Skin epidermis (tissue), 12 donors: ENCODE measurements at regions not wholly inside any gene's neighbourhood (a gene's known extent, or its start where the extent isn't known, plus 50 kb on each side); places are given as distances from the start of the nearest gene placed in this dataset.
"Not testable (repeated sequence)": the region's sequence is repeated elsewhere in the genome, so short reads cannot be mapped to it uniquely, and the experiment has no call there.

Experiments used
- H3K27ac ChIP-seq, 21 experiments: fragments of 200-600 bp; sonication (generic) in 11 of 21; one replicate each; pipeline ENCODE4 v1.5.0; 2020; ENCODE audit warnings: mild to moderate bottlenecking in 3 of 21, inconsistent platforms in 2 of 21, moderate library complexity in 2 of 21
- H3K4me3 ChIP-seq, 7 experiments: fragments of 200-600 bp; sonication (generic) in 2 of 7; one replicate each; pipeline ENCODE4 v1.5.0; 2020; ENCODE audit warnings: inconsistent platforms in 2 of 7, mild to moderate bottlenecking in 2 of 7, moderate library complexity in 1 of 7

- no peak overlapping the region for H3K27ac ChIP-seq
- H3K4me3 ChIP-seq, result no peak overlapping the region
Observed at GRCh38 chr12:47415054-47415453, 290.8 kb downstream of the RPAP3 start.

DNA sequence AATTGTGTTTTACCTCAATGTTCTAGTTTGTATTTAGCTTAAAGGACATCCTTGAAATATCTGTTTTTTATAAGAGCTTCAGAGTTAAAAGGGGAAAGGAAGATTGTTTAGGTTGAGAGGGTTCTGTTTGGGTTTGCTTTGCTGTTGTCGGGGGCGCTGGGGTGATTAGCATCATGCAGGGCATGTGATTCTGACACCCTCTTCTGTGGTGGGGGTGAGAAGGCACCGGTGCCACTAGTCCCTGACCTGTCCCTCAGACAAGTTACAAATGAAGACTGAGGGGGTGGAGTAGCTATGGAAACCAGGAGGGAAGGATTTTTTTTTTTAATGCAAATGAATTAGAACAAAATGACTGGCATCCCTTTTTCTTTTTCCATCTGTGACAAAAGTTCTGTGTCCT is 291.3 kb downstream of the RPAP3 start:
- no peak overlapping the region for H3K27ac ChIP-seq
- H3K4me3 ChIP-seq, result no peak overlapping the region

DNA sequence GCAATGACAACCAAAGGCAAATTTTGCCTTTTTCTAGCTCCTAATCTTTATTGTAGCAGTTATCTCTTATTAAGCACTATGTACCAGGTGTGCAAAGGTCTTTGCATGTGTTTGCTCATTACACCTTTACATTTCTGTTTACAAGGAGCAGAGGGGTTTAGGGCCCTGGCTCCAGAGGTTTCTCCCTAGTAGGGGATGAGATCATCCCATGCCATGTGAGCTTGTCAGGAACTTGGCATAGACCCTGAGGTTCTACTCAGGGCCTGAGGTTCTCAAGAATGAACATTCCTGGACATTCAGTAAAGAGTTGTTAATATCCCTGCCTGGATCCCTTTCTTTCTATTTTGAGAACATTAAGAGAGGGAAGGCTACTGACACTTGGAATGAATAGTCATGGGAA is 292.0 kb downstream of the RPAP3 start:
- no peak overlapping the region for H3K4me3 ChIP-seq
- H3K27ac ChIP-seq, result no peak overlapping the region

DNA sequence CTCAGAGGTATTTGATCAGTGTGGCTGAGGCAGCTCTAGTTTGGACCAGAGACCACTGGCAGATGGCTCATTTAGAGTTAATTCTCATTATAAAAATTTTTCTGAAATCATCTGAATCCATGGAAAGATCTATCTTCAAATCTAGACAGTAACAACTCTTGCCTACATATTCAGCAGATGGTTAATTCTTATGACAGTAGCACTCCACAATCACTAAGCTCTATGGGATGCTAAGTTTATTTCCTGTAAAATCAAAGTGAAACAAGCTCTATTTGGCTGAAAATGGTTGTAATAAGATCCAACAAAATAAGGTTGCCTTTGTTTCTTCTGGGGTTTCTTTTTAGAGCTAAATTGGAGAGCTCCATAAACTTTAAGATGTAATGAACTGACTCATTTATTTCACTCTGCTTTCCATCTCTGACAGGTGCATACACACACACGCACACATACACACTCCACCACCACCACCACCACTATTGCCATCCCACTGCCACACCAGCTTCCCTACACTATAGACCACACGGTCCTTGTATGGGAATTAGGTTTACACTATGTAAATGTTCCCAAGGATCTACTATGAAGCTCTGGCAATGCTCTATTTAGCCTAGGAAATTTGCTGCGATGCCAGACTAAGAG is 293.1 kb downstream of the RPAP3 start:
- Histone ChIP-seq H3K4me3 (no peak overlapping the region), H3K27ac (no peak overlapping the region)

DNA sequence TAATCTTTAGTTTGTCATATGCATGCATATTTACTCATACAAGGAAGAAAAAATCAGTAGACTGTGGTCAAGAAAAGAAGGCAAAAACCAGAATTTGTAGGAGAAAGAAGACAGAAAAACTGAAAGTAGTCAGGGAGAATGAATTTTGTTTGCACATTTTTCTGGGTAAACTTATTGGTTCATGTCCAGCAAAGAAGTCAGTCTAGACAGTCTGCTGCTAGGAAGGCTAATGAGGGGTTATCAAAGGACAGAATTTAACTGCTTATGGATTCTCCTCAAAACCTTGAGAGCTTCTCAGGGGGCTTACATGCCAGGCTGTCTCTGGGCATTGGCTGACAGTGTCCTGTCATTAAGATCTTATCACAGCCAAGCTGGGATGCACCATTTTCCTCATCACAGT is 293.9 kb downstream of the RPAP3 start:
- Histone ChIP-seq H3K27ac (no peak overlapping the region), H3K4me3 (no peak overlapping the region)

DNA sequence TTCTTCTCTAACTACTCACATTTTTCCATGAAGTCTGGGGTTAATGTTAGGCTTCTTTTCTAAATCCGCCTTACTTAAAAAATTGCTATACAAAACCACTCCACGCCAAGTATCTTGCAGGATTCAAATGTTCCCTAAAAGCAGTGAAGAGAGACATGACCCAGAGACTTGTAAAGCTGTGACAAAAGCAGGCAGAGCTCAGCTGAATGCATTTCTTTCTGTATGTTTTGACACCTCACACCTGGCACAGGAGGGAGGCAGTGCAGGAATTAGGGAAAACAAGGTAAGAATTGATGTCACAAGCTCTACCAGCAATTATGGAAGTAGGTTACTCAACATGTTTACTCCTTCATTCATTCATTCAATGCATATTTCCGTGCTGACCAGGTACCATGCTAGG is 295.0 kb downstream of the RPAP3 start:
- Histone ChIP-seq H3K27ac (no peak overlapping the region), H3K4me3 (no peak overlapping the region)

DNA sequence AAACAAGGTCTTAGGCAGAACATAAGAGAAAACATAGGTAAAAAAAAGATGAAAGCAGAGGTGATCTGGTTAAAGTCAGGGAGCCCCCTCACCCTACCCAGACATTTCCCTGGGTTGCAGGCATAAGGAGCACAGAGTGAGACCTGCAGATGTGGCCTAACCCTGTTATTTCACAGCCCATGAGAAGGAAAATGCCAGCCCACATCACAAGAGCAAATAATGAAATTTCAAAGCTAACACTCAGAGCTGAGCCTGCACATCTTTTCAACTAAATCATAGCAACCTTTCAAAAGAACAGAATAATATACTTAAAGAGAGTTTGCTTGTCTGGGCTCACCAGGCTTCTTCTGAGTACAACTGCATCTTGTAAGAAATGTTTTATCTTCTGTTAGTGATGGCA is 295.4 kb downstream of the RPAP3 start:
- H3K27ac ChIP-seq, result no peak overlapping the region
- no peak overlapping the region for H3K4me3 ChIP-seq

DNA sequence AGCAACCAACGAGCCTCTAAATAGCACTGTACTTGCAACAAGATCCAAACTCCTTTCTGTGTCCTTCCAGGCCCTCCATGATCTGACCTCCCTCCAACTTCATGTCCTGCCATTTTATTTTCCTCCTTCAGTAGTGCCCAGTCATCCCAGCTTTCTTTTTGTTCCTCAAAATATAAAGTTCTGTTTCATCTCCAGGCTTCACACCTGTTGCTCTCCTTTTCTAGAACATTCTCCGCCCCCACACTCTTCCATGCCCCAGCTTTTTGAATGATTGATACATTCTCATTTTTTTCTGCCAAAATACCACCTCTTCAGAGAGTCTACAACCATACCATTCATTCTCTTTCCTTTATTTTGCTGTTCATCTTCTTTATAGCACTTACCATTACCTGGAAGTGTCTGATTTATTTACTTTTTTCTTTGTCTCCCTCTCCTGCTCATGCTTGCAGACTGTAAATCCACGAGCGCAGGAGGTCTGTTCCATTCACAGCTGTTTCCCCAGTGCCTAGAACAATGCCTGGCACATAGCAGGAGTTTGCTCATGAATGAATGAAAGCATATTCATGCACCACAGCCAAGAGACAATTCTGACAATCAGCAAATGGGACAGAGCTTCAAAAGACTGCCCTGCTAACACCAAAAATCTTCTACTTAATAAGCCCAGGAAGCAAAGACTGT is 296.4 kb downstream of the RPAP3 start:
- no peak overlapping the region for H3K27ac ChIP-seq
- no peak overlapping the region for H3K4me3 ChIP-seq

GRCh38 chr12:47408171-47408871 is 297.5 kb downstream of the RPAP3 start:
- Histone ChIP-seq H3K4me3 (no peak overlapping the region), H3K27ac (no peak overlapping the region)

DNA sequence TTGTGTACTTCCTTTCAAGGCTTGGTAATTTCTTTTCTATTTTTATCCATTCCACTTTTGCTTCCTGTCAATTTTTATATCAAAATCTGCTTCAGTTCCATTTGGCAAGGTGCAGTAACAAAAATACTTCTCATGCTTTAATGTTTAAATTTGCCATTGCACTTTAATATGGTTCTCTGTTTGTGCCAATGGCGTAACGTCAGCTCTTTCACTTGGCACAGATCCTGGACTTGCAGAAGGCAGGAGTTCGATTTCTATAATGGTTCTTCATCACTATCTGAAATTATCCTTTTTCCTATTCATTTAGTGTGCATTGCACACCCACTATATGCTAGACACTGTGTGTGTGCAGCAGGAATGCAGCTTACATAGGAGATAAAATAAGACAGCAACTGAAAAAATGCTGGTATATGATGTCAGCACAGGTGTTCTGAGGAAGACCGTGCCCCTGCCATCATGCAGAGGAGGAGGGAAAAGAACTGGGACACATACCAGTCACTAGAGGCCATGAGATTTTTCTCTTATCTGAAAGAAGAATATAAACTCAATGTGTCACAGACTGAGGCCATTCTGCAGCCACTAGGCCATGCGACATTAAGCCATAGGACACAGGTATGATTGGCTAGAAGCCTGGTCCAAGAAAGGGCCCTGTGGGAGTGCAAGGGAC is 298.2 kb downstream of the RPAP3 start:
- Histone ChIP-seq H3K4me3 (no peak overlapping the region), H3K27ac (no peak overlapping the region)

DNA sequence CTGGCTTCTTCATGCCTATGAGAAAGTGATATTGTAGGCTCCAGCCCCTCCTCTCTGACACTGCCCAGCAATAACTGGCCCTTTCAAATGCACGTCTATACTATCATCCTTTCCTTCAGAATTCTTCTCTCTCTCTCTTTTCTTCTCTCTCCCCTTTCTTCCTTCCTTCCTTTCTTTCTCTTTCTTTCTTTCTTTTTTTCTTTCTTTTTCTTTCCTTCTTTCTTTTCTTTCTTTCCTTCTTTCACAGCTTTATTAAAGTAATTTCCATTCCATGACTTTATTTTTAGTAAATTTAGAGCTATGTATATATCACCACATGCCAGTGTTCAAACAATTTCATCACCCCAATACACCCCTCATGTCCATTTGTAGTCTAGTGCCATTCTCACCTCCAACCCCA is 302.1 kb downstream of the RPAP3 start:
- no peak overlapping the region for H3K27ac ChIP-seq
- H3K4me3 ChIP-seq, result no peak overlapping the region

GRCh38 chr12:47401196-47401595 is 304.6 kb downstream of the RPAP3 start:
- H3K4me3 ChIP-seq, H3K27ac ChIP-seq: not testable (repeated sequence)

DNA sequence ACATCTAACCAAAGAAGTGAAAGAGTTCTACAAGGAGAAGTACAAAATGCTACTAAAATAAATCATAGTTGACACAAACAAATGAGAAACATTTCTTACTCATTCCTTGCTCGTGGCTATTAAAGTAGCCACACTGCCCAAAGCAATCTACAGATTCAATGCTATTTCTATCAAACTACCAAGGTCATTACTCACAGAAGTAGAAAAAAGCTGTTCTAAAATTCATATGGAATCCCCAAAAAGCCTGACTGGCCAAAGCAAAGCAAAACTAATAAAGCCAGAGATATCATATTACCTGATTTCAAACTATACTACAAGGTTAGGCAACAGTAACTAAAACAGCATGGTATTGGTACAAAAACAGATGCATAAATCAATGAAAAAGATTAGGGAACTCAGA is 305.6 kb downstream of the RPAP3 start:
- H3K27ac ChIP-seq, result no peak overlapping the region
- no peak overlapping the region for H3K4me3 ChIP-seq

DNA sequence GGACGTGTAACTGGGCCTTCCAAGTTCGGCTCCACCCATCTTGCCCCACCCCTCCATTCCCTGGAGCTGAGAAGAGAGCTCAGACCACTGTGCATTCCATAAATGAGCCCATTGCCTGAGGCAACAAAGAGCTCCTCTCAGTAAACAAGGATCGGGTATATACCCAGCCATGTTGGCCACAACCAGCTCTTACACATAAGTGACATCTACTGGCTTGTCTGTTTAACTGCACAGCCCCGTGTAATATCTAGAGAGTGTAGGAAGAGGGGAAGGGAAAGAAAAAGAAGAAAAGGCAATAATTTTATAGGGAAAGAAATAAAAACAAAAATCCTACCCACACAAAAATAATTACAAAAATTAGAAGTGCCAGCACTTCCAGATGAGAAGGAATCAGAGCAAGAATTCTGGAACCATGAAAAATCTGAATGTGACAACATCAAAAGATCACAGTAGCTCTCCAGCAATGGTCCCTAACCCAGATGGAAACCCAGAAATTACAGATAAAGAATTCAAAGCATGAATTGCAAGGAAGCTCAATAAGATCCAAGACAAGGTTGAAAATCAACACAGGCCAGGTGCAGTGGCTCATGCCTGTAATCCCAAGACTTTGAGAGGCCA is 308.1 kb downstream of the RPAP3 start:
- Histone ChIP-seq H3K27ac (peak overlapping the region in 6 of 21 experiments; percentile 34 to 72 (median 60)), H3K4me3 (no peak overlapping the region)

DNA sequence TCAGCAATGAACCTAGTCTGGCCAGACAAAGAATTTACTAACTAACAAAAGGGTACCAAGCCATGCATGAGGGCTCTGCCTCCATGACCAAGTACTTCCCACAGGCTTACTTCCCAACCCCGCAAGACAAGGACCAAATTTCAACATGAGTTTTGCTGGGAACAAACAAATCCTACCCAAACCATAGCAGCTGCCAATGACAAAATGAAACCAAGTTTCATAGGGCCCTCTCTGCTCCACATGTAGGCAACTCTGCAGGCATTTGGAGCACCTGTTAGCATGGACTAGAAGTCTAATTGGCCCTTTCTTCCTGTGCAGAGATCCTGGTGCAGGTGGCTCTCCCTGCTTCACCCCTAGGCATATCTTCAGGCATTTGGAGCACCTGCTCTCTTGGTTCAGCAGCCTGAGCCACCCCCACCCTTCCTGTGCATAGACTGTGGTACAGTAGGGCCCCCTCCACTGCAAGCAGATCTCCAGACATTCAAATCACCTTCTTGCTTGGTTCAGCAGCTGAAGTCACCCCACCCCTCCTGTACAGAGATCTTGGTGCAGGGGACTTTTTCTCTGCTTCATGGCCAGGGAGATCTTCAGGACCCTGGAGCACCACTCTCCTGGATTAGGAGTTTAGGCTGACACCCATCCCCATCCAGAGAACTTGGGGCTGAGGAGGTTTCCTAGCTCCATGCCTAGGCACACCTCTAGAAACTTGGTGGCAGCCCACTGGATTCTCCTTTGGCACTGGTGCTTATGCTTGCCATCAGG is 308.7 kb downstream of the RPAP3 start:
- Histone ChIP-seq H3K4me3 (no peak overlapping the region), H3K27ac (peak overlapping the region in 6 of 21 experiments; percentile 34 to 72 (median 60))

GRCh38 chr12:47394070-47394469 is 311.8 kb downstream of the RPAP3 start:
- Histone ChIP-seq H3K4me3 (no peak overlapping the region), H3K27ac (peak overlapping the region in 8 of 21 experiments; percentile 16 to 87 (median 64))

- Histone ChIP-seq H3K4me3 (no peak overlapping the region), H3K27ac (peak overlapping the region in 8 of 21 experiments; percentile 15 to 87 (median 70))
Observed at GRCh38 chr12:47393403-47393790, 312.4 kb downstream of the RPAP3 start.

DNA sequence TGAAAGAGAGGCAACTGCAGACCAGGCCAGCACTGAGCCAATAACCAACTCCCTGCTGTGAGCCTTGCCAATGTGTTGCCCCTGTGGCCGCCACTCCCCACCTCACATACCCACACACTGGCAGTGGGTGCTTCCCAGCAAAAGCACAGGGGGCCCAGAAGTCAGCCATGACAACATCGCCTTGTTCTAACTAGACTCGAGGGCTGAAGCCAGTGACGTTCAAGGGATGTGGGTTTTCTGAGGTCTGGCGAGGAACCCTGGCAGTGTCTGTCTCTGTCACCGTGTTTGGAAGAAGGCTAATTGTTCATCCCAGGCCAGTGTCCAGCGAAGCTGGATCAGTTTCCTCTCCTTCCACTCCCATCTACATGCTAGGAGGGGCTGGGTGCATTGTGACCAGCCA is 311.8 kb upstream of the AMIGO2 start:
- H3K4me3 ChIP-seq, result no peak overlapping the region
- H3K27ac ChIP-seq, result peak overlapping the region in 10 of 21 experiments; percentile 11 to 87 (median 60)

GRCh38 chr12:47388712-47389111 is 309.0 kb upstream of the AMIGO2 start:
- Histone ChIP-seq H3K27ac (peak overlapping the region in 1 of 21 experiments; percentile 43), H3K4me3 (no peak overlapping the region)
